Testis (tissue), 2 donors: ENCODE measurements at regions not wholly inside any gene's neighbourhood (a gene's known extent, or its start where the extent isn't known, plus 50 kb on each side); places are given as distances from the start of the nearest gene placed in this dataset.

ENCODE experiments used
- DNase-seq: peaks from one replicate; pipeline ENCODE4 v3.0.0-alpha.2; 2019
- H3K27ac ChIP-seq, 2 donors: fragments of 200-600 bp; sonication (generic); one replicate each; pipeline ENCODE4 v1.5.1; 2019
- H3K27me3 ChIP-seq: fragments of 200-600 bp; sonication (generic); one replicate; pipeline ENCODE4 v1.5.1; 2019
- H3K36me3 ChIP-seq: fragments of 200-600 bp; sonication (generic); one replicate; pipeline ENCODE4 v1.5.1; 2017; ENCODE audit warnings: low read depth; ENCODE audit errors: missing control alignments
- H3K4me1 ChIP-seq: fragments of 200-600 bp; sonication (generic); one replicate; pipeline ENCODE4 v1.5.1; 2019
- H3K4me3 ChIP-seq, 2 donors: fragments of 200-600 bp; sonication (generic); one replicate each; pipeline ENCODE4 v1.5.1; 2017 to 2019
- H3K9me3 ChIP-seq: fragments of 200-600 bp; sonication (generic); one replicate; pipeline ENCODE4 v1.5.1; 2017
- POLR2A ChIP-seq: fragments of 450-650 bp; IDR thresholded peaks from one replicate; pipeline ENCODE4 v1.6.1; 2017; ENCODE audit warnings: antibody characterized with exemption, mild to moderate bottlenecking, moderate library complexity
- WGBS, 2 donors: methylation state at CpG; one replicate each; pipeline ENCODE4 v1.1.5; 2018; 5-methylcytosine and 5-hydroxymethylcytosine counted together
- intact Hi-C: fragments of 100-400 bp; cut with DNase I; formaldehyde crosslinking; loops from one replicate; pipeline ENCODE4 v1.15.1; 2023; ENCODE audit warnings: low total_unique reads
- TF ChIP-seq, protein P1 (sequence below), 3 experiments: fragments of 450-650 bp in 2 of 3; fragments of 200-600 bp in 1 of 3; sonication (generic) in 1 of 3; IDR thresholded peaks; one replicate each; pipeline ENCODE4 v1.5.1; 2016 to 2019; ENCODE audit warnings: antibody characterized with exemption in 3 of 3, mild to moderate bottlenecking in 2 of 3, moderate library complexity in 1 of 3

DNA sequence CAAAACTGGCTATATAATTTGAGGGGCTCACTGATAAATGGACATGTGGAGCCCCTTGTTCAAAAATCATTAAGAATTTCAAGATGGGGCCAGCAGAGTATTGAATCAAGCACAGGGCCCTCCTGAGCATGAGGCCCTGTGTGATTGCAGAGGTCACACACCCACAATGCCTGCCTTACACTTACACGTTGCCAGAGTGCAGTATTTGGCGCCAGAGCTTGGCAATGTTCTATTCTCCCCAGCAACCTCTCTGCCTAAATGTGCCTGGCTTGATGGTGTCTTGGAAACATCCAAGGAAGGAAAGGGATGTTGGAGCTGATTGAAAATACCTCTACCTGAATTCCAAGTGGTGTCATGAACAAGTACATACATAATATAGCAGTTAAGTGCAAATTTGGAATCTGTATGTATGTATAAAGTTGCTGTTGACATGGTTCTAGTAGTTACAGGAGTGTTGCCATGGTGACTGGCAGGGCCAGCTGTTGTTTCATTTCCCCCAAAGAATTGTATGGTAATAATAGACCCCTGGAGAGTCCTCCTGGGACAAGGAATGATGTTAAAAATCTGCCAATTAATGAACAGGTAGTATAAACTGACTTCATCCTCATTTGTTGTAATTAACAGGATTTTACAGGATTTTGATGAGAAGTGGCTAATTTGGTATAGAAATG lies 205.7 kb upstream of the NAV2 start:
- no peak for DNase-seq
- H3K27me3 ChIP-seq, result no peaks in the 10 kb centered on the region
- H3K4me1 ChIP-seq, result no peaks in the 10 kb centered on the region
- intact Hi-C loops, result no loop called here
- H3K36me3 ChIP-seq, result no peaks in the 10 kb centered on the region
- no peak overlapping the region for H3K4me3 ChIP-seq
- no peak for TF ChIP-seq POLR2A
- TF ChIP-seq, protein P1, sequence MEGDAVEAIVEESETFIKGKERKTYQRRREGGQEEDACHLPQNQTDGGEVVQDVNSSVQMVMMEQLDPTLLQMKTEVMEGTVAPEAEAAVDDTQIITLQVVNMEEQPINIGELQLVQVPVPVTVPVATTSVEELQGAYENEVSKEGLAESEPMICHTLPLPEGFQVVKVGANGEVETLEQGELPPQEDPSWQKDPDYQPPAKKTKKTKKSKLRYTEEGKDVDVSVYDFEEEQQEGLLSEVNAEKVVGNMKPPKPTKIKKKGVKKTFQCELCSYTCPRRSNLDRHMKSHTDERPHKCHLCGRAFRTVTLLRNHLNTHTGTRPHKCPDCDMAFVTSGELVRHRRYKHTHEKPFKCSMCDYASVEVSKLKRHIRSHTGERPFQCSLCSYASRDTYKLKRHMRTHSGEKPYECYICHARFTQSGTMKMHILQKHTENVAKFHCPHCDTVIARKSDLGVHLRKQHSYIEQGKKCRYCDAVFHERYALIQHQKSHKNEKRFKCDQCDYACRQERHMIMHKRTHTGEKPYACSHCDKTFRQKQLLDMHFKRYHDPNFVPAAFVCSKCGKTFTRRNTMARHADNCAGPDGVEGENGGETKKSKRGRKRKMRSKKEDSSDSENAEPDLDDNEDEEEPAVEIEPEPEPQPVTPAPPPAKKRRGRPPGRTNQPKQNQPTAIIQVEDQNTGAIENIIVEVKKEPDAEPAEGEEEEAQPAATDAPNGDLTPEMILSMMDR (IDR thresholded peaks at IDR 0.05), result no peak
- 80 to 90% methylated on average over 2 of the region's 2 CpGs for WGBS, 2 donors
- H3K9me3 ChIP-seq, result no peaks in the 10 kb centered on the region
- H3K27ac ChIP-seq, result no peak overlapping the region

DNA sequence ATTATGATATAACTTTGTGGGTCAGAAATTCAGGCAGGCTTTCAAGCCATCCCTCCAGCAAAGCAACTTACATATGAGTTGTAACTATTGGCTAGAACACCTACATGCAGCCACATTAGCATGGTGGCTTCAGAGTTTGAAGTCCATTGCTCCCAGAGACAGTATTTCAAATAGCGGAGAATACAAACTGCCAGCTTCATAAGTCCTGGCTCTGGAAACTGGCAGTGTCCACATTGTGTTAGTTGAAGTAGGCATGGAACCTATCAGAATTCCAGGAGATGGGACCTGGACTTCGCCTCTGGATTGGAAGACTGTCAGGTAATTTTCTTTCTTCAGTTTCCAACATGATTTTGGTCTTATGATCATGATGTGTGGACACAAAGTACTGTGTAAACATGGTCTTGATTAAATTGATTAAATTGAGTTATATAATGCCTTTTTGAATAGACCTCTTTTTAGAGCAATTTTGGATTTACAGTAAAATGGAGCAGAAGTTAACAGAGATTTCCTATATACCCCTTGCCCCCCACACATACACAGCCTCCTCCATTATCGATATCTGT lies 209.9 kb upstream of the NAV2 start:
- no peak for DNase-seq
- no peak overlapping the region for H3K4me3 ChIP-seq
- TF ChIP-seq POLR2A, result no peak
- TF ChIP-seq, protein P1 (IDR thresholded peaks at IDR 0.05), result no peak
- 92 to 95% methylated on average over 3 of the region's 3 CpGs for WGBS, 2 donors
- no peaks in the 10 kb centered on the region for H3K27me3 ChIP-seq
- H3K4me1 ChIP-seq, result no peaks in the 10 kb centered on the region
- no peaks in the 10 kb centered on the region for H3K9me3 ChIP-seq
- intact Hi-C loops, result no loop called here
- H3K36me3 ChIP-seq, result no peaks in the 10 kb centered on the region
- H3K27ac ChIP-seq, result no peak overlapping the region

DNA sequence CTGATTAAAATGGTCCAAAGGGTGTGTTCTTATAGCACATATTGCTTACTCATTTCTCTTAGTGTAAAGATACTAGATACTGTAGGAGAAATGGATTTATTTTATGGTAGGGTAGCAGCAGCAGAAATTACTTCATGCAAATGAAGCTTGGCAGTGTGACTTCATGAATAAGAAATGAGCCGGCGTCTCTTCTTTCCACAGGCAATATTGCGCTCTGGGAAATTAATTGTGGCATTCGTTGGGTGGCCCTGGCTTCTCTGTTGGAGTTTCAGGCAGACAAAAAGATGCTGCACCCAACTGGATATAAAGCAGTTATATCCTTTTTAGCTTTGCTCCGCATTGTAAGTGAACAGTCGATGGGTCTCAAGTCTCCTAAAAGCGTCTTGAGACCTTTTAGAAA lies 211.0 kb upstream of the NAV2 start:
- Histone ChIP-seq H3K4me1 (no peaks in the 10 kb centered on the region), H3K36me3 (no peaks in the 10 kb centered on the region), H3K27me3 (no peaks in the 10 kb centered on the region), H3K9me3 (no peaks in the 10 kb centered on the region), H3K27ac (no peak overlapping the region), H3K4me3 (no peak overlapping the region)
- DNase-seq, result no peak
- WGBS, 2 donors, result 79 to 87% methylated on average over 7 of the region's 7 CpGs
- intact Hi-C loops, result no loop called here
- TF ChIP-seq POLR2A, result no peak
- TF ChIP-seq, protein P1 (IDR thresholded peaks at IDR 0.05), result no peak

DNA sequence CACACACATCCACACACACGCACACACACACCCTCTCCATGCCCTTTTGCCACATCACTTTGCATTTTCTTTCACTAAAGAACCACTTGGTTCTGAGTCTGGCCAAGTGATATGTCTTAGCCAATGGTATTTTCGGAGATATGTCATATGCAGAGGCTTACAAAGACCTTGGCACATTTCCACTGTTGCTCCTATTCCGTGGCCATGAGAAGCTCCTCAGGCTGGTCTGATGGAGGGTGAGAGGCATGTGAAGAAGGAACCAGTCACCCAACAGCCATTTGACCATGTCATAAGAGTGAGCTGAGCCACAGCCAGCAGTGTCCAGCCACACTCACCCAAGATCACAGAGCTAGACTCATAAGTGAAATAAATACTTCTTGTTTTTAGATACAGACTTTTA lies 212.6 kb upstream of the NAV2 start:
- intact Hi-C loops, result no loop called here
- WGBS, 2 donors, result 66 to 86% methylated on average over 3 of the region's 3 CpGs
- no peaks in the 10 kb centered on the region for H3K9me3 ChIP-seq
- no peak for DNase-seq
- H3K27me3 ChIP-seq, result no peaks in the 10 kb centered on the region
- no peaks in the 10 kb centered on the region for H3K4me1 ChIP-seq
- TF ChIP-seq, protein P1 (IDR thresholded peaks at IDR 0.05), result no peak
- no peak for TF ChIP-seq POLR2A
- H3K4me3 ChIP-seq, result no peak overlapping the region
- no peaks in the 10 kb centered on the region for H3K36me3 ChIP-seq
- H3K27ac ChIP-seq, result no peak overlapping the region
